HG02678 (cell line): ENCODE measurements at regions not wholly inside any gene's neighbourhood (a gene's known extent, or its start where the extent isn't known, plus 50 kb on each side); places are given as distances from the start of the nearest gene placed in this dataset.

ENCODE experiments used
- ATAC-seq: cut with Tn5 transposase; IDR thresholded peaks from one replicate; pipeline ENCODE4 v1.9.1; 2021; ENCODE audit warnings: mild to moderate bottlenecking, moderate library complexity; ENCODE audit not compliant: unreplicated experiment

GRCh38 chr4:135120195-135120594 is 918.6 kb upstream of the PABPC4L start:
- ATAC-seq: no peak

- no peak for ATAC-seq
Measured at GRCh38 chr4:135114079-135114478, 912.5 kb upstream of the PABPC4L start.

GRCh38 chr4:135098061-135098460 is 896.5 kb upstream of the PABPC4L start:
- ATAC-seq: no peak

GRCh38 chr4:135073389-135073788 is 871.8 kb upstream of the PABPC4L start:
- no peak for ATAC-seq

GRCh38 chr4:135072553-135072952 is 871.0 kb upstream of the PABPC4L start:
- no peak for ATAC-seq

GRCh38 chr4:135065366-135065765 is 863.8 kb upstream of the PABPC4L start:
- no peak for ATAC-seq

GRCh38 chr4:135050086-135050717 is 848.6 kb upstream of the PABPC4L start:
- no peak for ATAC-seq

- ATAC-seq: no peak
Measured at GRCh38 chr4:135032670-135033069, 831.1 kb upstream of the PABPC4L start.

GRCh38 chr4:135015771-135016170 is 814.2 kb upstream of the PABPC4L start:
- ATAC-seq: no peak

- no peak for ATAC-seq
Measured at GRCh38 chr4:135007400-135007799, 805.8 kb upstream of the PABPC4L start.

- ATAC-seq: no peak
Measured at GRCh38 chr4:134999169-134999568, 797.6 kb upstream of the PABPC4L start.

- no peak for ATAC-seq
Measured at GRCh38 chr4:134961963-134962362, 760.4 kb upstream of the PABPC4L start.

GRCh38 chr4:134958862-134959261 is 757.3 kb upstream of the PABPC4L start:
- no peak for ATAC-seq

- ATAC-seq: no peak
Measured at GRCh38 chr4:134955059-134955458, 753.5 kb upstream of the PABPC4L start.

GRCh38 chr4:134952775-134953174 is 751.2 kb upstream of the PABPC4L start:
- ATAC-seq: no peak

GRCh38 chr4:134952305-134952704 is 750.7 kb upstream of the PABPC4L start:
- no peak for ATAC-seq

- no peak for ATAC-seq
Measured at GRCh38 chr4:134948110-134948642, 746.6 kb upstream of the PABPC4L start.

- ATAC-seq: no peak
Measured at GRCh38 chr4:134944115-134944514, 742.5 kb upstream of the PABPC4L start.

GRCh38 chr4:134936014-134936413 is 734.4 kb upstream of the PABPC4L start:
- ATAC-seq: no peak

- ATAC-seq: no peak
Measured at GRCh38 chr4:134935320-134935719, 733.7 kb upstream of the PABPC4L start.

- ATAC-seq: no peak
Measured at GRCh38 chr4:134934036-134934808, 732.6 kb upstream of the PABPC4L start.

GRCh38 chr4:134915355-134915754 is 713.8 kb upstream of the PABPC4L start:
- no peak for ATAC-seq
